ENCODE measurements at regions not wholly inside any gene's neighbourhood (a gene's known extent, or its start where the extent isn't known, plus 50 kb on each side); places are given as distances from the start of the nearest gene placed in this dataset.

DNA sequence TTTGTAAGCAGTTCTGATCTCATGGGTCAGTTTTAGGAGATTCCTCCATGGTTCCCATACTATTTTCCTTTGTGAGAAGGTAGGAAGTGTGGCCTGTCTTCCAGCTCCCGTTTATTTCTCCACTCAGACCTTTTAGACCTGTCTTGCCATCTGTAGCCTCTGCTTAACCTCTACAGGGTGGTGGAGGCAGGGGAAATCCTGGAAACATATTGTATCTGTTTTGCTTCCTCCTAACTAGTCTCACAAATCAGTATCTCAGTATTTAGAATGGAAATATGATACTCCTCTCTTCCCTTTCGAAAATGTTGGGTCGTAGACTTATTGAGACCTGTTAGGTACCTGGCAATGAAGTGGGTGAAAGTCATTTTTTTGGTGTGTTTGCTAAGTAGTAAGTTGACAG is 399.4 kb upstream of the RGS6 start:
- FAIRE-seq: no peak
- DNase-seq (ENCODE audit: low spot score): no peak

DNA sequence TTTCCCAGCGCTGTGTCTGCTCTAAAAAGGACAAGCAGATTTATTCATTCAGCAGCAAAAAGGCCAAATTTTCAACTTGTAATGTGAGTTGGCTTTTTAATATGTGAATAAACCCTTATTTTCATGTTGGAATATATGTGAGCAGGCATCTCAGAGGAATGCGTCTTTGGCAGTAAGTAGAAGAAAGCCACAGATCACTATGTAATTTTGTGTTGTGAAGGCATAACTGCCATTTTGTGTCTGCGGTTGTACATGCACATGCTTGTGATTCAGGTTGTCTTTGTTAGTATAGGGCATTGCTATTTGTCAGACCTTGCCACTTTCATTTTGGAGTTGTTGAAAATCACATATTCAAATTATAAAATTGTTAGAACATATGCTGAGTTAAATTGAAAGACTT is 398.8 kb upstream of the RGS6 start:
- no peak for DNase-seq (ENCODE audit: low spot score)

DNA sequence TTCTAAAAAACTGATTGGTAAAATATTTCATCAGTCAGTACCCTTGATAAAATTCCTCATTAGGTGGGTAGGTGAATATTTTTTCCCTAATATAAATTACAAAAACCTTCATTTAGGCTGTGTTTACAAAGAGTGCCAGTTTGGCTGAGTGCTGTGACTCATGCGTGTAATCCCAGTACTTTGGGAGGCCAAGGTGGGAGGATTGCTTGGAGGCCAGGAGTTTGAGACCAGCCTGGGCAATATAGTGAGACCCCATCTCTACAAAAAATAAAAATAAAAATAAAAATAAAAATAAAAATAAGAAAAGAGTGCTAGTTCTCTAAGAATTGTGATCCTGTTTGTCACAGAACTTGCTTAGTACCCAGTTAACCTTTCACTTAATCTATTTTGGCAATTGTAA is 398.4 kb upstream of the RGS6 start:
- DNase-seq (ENCODE audit: low spot score) (no peak), FAIRE-seq (no peak)

More for the DNA sequence above, 398.8 kb upstream of the RGS6 start:
- no peak for FAIRE-seq

DNA sequence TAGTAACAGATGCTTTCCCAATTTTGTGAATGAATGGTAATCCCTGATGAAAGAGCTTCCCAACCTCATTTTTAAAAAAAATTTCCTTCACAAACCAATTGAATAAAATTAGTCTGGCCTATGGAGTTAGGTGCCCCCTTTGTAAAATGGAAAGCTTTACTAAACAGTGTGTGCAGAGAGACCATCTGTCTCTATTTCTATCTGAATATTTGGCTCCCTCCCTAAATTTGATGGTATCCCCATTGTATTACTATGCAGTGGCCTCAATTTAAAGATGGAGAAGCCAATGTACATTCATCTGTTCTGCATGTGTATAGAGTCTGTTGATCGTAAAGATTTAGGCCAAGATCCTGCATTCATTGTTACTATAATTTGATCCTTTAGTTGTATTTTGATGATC is 397.7 kb upstream of the RGS6 start:
- FAIRE-seq (no peak), DNase-seq (ENCODE audit: low spot score) (no peak)

DNA sequence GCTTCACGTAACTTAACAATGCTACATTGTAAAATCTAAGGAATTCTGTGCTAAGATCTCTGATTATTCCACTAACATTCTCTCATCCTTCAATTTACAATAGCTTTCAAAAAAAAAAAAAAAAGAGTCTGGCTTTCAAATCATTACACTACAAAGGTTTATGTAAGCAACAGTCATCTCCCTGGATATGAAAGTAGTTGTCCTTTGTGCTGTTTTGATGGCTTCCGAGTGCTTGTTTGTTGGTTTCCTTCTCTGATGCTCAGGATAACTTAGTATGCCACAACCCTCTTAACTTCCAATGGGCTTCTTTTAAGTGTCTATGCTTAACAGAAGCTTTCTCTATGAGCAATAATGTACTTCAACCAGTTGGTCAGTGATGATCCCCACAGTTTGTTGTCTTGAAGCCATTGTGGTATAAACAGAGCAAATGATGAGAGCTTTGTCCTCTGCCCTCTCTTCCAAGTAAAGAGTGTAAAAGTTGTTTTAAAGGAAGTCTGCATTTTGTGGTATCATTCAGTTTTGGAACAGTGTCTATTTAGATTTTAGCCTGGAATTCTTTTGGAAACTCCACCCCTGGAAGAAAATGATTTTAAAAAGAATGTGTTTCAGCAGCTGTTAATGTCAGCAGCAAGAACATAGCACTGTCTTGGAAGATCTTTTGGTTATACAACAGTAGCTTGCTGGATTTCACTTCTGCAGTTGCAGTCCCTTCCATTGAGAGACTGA is 396.1 kb upstream of the RGS6 start:
- no peak for FAIRE-seq

DNA sequence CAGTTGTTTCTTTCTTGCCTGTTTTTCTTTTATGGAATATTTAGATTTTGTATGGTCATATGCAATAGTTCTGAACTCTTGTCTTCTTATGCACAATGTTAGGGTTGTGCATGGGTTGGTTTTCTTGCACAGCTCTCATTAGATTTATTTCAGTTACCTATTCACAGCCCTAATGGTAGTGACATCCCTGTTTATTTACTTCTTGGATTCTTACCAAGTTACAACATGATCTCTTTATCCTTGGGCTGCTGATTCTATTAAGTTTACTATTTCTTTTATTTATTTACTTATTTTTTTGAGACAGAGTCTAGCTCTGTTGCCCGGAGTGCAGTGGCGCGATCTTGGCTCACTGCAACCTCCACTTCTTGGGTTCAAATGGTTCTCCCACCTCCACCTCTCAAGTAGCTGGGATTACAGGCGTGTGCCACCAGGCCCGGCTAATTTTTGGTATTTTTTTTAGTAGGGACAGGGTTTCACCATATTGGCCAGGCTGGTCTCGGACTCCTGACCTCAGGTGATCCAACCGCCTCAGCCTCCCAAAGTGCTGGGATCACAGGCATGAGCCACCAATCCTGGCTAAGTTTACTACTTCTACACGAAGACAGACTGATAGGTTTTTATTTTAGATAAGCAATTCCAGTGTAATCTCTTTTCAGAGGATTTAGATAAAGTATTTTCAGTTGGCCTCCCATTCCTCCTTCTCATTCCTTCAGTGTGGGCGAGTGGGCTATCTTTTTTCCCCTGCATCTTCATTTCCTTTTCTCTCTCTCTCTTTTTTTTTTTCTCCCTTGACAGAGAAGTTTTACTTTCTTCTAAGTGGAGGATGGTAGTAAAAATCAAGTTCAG is 395.1 kb upstream of the RGS6 start:
- FAIRE-seq (no peak), DNase-seq (ENCODE audit: low spot score) (no peak)

More for the DNA sequence above, 396.1 kb upstream of the RGS6 start:
- no peak for DNase-seq (ENCODE audit: low spot score)

DNA sequence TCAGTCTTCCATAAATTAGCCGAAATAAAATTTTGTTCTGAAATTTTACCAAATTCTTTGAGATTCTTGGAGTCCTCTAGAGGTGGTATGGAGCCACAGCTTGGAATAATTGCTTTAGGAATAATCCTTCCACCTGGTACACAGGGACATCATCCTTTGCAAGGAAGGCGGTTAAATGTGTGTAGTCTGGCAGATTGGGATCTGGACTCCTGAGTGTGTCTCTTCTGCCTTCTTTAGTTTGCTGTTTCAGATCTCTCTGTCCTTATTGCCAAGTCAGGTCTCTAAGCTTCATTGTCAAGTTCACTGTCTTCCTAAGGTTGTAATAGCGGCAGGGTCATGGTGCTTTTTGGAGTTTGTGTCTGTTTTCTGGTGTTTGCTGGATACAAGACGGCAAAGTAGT is 393.9 kb upstream of the RGS6 start:
- FAIRE-seq (no peak), DNase-seq (ENCODE audit: low spot score) (no peak)

DNA sequence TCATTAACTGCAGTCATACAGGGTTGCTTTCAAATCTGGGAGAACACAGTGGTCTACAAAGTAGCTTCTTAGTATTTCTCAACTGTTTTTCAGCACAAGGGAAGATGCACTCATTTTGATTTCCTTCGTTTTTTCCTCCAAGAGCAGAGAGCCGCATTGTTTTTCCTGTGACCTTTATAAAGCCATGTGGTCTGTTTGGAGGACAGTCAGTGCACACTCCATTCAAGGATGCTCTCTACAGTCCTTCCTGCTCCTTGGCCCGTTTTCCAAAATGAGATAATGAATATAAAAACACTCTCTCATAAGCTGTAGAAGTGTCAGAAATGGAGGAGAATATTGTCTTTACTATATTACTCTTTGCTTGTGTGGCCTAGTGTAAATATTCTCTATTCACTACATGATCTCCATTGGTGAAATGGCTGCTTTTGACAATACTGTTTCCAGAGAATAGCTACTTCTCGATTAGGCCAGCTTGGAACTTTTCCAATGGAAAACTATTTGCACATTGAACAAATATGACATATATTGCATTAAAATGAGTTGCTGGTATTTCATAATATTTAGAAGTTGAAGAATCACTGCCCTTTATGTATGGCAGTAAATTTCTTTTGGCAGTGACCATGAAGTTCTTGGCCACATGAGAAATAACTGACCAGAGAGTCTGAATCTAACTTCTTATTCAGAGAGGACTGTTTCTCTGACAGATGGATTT is 393.1 kb upstream of the RGS6 start:
- no peak for DNase-seq (ENCODE audit: low spot score)
- no peak for FAIRE-seq

DNA sequence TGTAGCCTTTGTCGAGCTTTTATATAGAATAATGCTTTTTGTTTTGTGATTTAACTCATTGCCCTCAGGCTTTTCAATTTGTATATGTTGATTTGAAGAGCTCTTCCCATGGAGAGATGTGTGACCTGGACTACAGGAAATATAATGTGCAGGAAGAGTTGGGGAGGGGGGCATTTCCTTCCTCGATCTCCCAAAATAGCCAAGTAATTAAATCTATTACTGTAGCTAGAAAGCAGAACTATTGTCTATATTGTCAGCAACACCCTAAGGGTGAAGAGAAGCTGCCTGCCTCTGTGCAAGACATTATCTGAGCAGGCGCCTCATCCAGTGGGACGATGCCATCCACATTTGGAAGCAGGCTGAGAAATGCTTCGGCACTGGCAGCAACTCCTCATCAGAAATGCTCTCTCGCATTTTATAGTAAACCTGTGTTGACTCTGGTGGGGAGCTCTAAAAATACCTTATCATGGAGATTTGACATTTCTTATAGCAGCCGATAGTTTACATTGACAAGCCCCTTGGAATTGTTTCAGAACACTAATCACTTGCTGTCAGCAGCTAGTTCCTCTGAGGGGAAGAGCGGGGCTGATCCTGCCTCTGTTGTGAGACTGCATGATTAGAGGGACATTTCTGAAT is 392.5 kb upstream of the RGS6 start:
- no peak for FAIRE-seq

DNA sequence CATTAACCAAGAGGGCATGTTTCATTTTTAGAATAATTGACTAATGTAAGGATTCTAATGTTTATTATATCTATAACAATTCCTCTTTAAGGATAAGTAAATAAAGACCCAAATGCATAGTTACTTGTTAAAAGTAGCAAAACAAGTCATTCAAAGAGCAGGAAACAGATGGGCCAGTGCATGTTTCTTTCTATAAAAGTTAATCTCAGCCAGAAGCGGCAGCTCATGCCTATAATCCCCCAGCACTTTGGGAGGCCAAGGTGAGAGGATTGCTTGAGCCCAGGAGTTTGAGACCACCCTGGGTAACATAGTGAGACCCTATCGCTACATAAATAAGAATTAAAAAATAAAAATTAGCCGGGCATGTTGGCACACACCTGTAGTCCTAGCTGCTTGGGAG is 391.0 kb upstream of the RGS6 start:
- no peak for FAIRE-seq
- no peak for DNase-seq (ENCODE audit: low spot score)

More for the DNA sequence above, 392.5 kb upstream of the RGS6 start:
- DNase-seq (ENCODE audit: low spot score): no peak

DNA sequence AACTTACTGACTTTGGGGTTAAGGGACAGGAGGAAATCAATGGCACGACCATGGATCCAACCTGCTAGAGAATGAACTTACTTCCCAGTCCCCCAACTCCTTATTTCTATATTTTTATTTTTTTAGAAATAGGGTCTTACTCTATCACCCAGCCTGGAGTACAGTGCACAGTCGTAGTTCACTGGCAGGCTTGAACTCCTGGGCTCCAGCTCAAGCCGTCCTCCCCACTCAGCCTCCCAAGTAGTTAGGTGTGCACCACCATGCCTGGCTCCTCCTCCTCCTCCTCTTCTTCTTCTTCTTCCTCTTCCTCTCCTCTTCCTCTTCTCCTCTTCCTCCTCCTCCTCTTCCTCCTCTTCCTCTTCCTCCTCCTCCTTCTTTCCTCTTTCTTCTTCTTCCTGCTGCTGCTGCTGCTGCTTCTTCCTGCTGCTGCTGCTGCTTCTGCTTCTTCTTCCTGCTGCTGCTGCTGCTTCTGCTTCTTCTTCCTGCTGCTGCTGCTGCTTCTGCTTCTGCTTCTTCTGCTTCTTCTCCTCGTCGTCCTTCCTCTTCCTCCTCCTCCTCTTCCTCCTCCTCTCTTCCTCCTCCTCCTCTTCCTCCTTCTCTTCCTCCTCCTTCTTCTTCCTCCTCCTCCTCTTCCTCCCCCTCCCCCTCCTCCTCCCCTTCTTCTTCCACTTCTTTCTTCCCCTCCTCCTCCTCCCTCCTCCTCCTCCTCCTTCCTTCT is 390.1 kb upstream of the RGS6 start:
- no peak for DNase-seq (ENCODE audit: low spot score)
- FAIRE-seq: no peak

DNA sequence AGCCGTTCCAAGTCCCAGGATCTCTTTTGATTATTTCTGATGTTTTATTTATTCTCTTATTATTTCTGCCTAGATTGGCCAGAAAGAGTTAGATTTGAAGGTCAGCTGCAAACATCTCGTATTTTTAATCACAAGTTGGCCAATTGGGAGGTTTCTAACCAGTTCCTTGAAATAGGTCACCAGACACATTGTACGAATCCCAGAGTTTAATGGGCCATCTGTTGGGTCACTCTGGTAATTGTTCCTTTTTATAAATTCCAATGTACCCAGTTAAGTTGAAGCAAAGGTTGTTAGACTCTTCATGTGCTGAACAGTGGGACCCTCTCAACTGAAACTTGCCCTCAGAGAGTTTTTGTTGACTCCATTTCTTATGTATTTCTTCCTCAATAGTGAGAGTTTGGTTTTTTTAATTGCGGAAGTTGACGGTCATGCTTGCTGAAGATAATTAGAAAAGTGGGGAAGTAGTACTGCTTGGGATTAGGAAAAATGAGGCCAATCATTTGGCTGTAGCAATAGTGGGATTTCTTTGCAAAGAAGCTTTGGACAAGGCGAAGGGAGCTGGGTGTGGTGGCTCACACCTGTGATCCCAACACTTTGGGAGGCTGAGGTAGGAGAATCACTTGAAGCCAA is 382.7 kb upstream of the RGS6 start:
- no peak for FAIRE-seq
- DNase-seq (ENCODE audit: low spot score): no peak

DNA sequence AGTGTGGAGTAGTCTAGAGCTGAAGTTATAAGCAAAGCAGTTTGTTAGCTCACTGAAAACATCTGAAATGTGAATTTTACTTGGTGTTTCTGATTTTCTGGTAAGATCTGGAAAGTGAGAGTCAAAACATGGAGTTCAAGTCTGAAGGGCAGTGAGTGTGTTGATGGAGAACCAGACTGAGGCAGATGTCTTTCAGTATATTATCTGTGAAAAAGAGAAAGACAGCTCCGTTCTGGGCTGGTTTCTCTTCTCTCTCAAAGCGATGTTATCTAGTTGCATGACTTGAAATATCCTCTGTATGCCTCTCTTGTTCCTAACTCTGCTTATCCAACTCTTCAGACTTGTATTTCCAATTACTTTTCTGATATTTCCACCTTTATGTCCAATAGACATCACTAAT is 381.9 kb upstream of the RGS6 start:
- DNase-seq (ENCODE audit: low spot score) (no peak), FAIRE-seq (no peak)

DNA sequence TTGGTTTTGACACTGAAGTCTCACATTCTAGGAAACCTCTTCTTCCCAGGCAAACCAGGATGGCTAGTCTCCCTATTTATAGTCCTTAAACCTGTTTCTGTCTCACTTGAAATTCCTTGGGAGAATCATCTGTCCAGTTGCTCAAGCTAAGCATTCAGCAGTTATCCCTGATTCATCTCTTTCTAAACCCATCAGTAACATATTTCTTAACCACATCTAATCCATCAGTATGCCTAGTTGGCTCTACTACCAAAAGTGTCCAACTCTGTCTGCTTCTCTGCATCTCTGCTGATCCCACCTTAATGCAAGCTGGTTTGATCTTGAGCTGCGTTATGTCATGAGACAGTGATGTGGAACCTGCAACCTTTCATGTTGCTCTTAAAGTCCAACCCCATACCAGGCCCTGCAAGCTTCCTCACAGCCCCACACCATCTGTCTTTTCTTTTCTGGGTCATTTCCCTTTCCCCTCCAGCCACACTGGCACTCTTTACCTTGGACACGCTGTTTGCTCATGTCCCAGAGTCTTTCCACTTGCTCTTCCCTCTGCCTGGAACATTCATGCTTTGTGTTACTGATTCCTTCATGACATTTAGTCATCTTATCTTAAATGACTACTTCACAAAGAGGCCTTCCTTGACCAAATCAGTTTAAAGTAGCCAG is 380.8 kb upstream of the RGS6 start:
- DNase-seq (ENCODE audit: low spot score) (no peak), FAIRE-seq (no peak)

DNA sequence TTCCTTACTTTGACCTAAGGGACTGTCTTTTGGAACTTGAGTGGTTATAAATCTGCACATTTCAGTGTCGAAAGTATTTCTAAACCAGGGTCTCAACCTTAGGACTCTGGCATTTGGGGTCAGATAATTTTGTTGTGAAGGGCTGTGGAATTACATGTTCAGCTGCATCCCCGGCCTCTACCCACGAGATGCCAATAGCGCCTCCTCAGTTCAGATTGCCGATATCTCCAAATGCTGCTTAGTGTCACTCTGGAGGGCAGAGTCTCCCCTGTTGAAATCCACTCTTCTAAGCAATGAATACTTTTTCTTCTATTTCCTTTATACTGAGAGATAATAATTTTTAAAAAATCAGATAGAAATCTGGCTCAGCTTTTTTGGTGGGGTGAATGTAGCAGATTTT is 379.4 kb upstream of the RGS6 start:
- no peak for DNase-seq (ENCODE audit: low spot score)
- no peak for FAIRE-seq

DNA sequence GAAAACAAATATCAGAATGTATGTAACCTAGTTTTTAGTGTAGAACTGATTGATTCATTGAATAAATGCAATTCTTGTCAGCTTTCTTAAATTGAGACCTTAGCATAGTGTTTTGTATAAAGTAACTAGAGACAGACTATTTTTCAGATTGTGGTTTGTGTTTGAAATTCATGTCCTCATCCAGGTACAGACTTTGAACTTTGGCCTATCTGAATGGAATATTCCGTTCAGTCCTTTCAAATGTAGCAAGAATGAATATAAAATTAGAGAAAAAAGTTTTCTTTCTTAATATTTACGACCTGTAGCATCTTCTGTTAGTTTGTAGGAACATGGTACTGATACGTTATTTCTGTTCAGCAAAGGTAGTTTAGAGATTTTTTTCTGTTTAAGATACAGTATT is 378.4 kb upstream of the RGS6 start:
- DNase-seq (ENCODE audit: low spot score): no peak
- no peak for FAIRE-seq

DNA sequence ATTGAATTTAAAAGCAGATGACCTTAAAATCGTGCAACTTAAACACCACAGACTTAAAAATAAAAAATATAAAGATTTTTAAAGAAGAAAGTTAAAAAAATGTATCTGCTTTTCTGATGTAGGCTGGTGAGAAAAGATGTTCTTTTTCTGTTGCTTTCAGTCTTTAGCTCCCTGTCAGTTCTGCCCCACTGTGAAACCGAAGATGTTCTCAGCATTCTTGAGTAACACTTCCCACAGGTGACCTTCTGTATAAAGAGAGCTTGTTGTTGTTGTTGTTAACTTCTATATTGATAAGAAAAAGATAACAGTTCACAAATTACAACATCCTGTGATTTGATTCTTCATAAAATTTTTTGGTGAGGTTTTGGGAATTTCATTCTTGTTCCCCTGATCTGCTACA is 377.9 kb upstream of the RGS6 start:
- no peak for FAIRE-seq
- no peak for DNase-seq (ENCODE audit: low spot score)

DNA sequence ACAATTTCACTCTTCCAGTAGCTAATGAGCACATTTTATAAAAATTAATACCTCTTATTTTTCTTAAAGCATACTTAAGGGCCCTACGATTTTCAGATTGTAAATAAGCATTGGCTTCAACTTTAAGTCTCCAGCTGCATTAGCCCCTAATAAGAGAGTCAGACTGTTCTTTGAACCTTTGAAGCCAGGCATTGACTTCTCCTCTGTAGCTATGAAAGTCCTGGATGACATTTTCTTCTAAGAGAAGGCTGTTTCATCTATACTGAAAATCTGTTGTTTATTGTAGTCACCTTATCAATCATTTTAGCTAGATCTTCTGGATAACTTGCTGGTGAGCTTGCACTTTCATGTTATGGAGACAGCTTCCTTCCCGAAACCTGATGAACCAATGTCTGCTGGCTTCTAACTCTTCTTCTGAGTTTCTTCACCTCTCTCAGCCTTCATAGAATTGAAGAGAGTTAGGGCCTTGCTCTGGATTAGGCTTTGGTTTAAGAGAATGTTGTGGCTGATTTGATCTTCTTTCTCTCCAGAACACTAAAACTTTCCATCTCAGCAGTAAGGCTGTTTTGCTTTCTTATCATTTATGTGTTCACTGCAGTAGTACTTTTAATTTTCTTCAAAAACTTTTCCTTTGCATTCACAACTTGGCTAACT is 377.1 kb upstream of the RGS6 start:
- FAIRE-seq (no peak), DNase-seq (ENCODE audit: low spot score) (no peak)
